Endothelial cell of umbilical vein (primary cell): ENCODE measurements at regions not wholly inside any gene's neighbourhood (a gene's known extent, or its start where the extent isn't known, plus 50 kb on each side); places are given as distances from the start of the nearest gene placed in this dataset.

Experiments
- CTCF ChIP-seq, 2 donors: IDR thresholded peaks; 1 replicate in 1 of 2; 2 replicates in 1 of 2; pipeline ENCODE4 v1.5.1; 2011; ENCODE audit warnings: low read length in 2 of 2, mild to moderate bottlenecking in 2 of 2, moderate library complexity in 2 of 2, control low read depth in 1 of 2, inconsistent platforms in 1 of 2, low read depth in 1 of 2; ENCODE audit not compliant: insufficient read depth in 1 of 2; ENCODE audit errors: extremely low read depth in 1 of 2
- EZH2 ChIP-seq: IDR thresholded peaks from 2 replicates; pipeline ENCODE4 v1.6.1; 2012; ENCODE audit warnings: borderline replicate concordance, low read depth, mild to moderate bottlenecking, moderate library complexity, low read length, inconsistent platforms; ENCODE audit not compliant: severe bottlenecking
- MAX ChIP-seq: IDR thresholded peaks from 2 replicates; pipeline ENCODE4 v1.6.1; 2011; ENCODE audit not compliant: insufficient read depth, insufficient read length
- POLR2A ChIP-seq: IDR thresholded peaks from 2 replicates; pipeline ENCODE4 v1.6.1; 2012; ENCODE audit warnings: low read depth, mild to moderate bottlenecking, control low read depth, low read length
- POLR2AphosphoS5 ChIP-seq: IDR thresholded peaks from 2 replicates; pipeline ENCODE4 v1.6.1; 2012; ENCODE audit warnings: low read depth, mild to moderate bottlenecking, control low read depth, low read length, moderate library complexity; ENCODE audit not compliant: insufficient read depth

GRCh38 chr6:156454867-156455266 is 322.3 kb upstream of the ARID1B start:
- TF ChIP-seq CTCF (IDR thresholded peaks at IDR 0.05; ENCODE audit: extremely low read depth in 1 of 2, insufficient read depth in 1 of 2, low read depth in 1 of 2, low read length in 2 of 2) (no peak), POLR2AphosphoS5 (no peak), EZH2 (no peak), POLR2A (no peak), MAX (no peak)
